Stomach (tissue), 8 donors: ENCODE measurements at regions not wholly inside any gene's neighbourhood (a gene's known extent, or its start where the extent isn't known, plus 50 kb on each side); places are given as distances from the start of the nearest gene placed in this dataset.
"Not testable (repeated sequence)": the region's sequence is repeated elsewhere in the genome, so short reads cannot be mapped to it uniquely, and the experiment has no call there.

Source experiments
- DNase-seq, 2 donors: peaks; one replicate each; pipeline versions ENCODE4 v3.0.0 to v3.0.0-alpha.2; 2013 to 2019
- H3K27ac ChIP-seq, 5 donors: fragments of 200-600 bp in 4 of 5; sonication (generic) in 4 of 5; one replicate each; pipeline ENCODE4 v1.5.1; 2013 to 2019; ENCODE audit warnings: mild to moderate bottlenecking in 1 of 5, moderate library complexity in 1 of 5
- H3K27me3 ChIP-seq, 3 donors: fragments of 200-600 bp; sonication (generic); one replicate each; pipeline ENCODE4 v1.5.1; 2017 to 2019; ENCODE audit warnings: mixed run types in 1 of 3
- H3K36me3 ChIP-seq, 4 donors: fragments of 200-600 bp; sonication (generic); 1 replicate in 3 of 4; 2 replicates in 1 of 4; pipeline ENCODE4 v1.5.1; 2016 to 2019
- H3K4me1 ChIP-seq, 4 donors: fragments of 200-600 bp; sonication (generic); one replicate each; pipeline ENCODE4 v1.5.1; 2016 to 2019
- H3K4me3 ChIP-seq, 4 donors: fragments of 200-600 bp; sonication (generic) in 3 of 4; one replicate each; pipeline ENCODE4 v1.5.1; 2016 to 2019; ENCODE audit warnings: mild to moderate bottlenecking in 1 of 4
- H3K9me3 ChIP-seq, 4 donors: fragments of 200-600 bp; sonication (generic); one replicate each; pipeline ENCODE4 v1.5.1; 2016 to 2019
- EP300 ChIP-seq: sonication (generic); formaldehyde crosslinking; IDR thresholded peaks from one replicate; pipeline ENCODE4 v1.6.1; 2017; ENCODE audit warnings: antibody characterized with exemption
- POLR2A ChIP-seq, 4 donors: fragments of 450-650 bp; IDR thresholded peaks; one replicate each; pipeline ENCODE4 v1.6.1; 2016; ENCODE audit warnings: antibody characterized with exemption in 4 of 4, control low read depth in 2 of 4, mild to moderate bottlenecking in 1 of 4, moderate library complexity in 1 of 4
- POLR2AphosphoS5 ChIP-seq, 3 donors: sonication (generic); formaldehyde crosslinking; IDR thresholded peaks; one replicate each; pipeline ENCODE4 v1.6.1; 2016; ENCODE audit warnings: antibody characterized with exemption in 3 of 3
- WGBS, 5 donors: extraction: QIAGEN DNeasy Blood & Tissue Kit in 3 of 5; methylation state at CpG; one replicate each; pipeline versions ENCODE4 v1.1.5 to v1.1.7; 2013 to 2018; 5-methylcytosine and 5-hydroxymethylcytosine counted together
- intact Hi-C: fragments of 100-400 bp; cut with DNase I; formaldehyde crosslinking; loops from one replicate; pipeline ENCODE4 v1.15.1; 2023; ENCODE audit warnings: low total_unique reads
- TF ChIP-seq, protein P1 (sequence below), 7 experiments: fragments of 450-650 bp in 4 of 7; fragments of 200-600 bp in 3 of 7; sonication (generic) in 3 of 7; IDR thresholded peaks; one replicate each; pipeline ENCODE4 v1.5.1; 2016 to 2019; ENCODE audit warnings: antibody characterized with exemption in 7 of 7, control low read depth in 2 of 7, mild to moderate bottlenecking in 1 of 7
- donor health status: healthy with polysubstance abuse.
- donor health status: Bipolar disorder and iron deficiency.
- donor health status: healthy.

DNA sequence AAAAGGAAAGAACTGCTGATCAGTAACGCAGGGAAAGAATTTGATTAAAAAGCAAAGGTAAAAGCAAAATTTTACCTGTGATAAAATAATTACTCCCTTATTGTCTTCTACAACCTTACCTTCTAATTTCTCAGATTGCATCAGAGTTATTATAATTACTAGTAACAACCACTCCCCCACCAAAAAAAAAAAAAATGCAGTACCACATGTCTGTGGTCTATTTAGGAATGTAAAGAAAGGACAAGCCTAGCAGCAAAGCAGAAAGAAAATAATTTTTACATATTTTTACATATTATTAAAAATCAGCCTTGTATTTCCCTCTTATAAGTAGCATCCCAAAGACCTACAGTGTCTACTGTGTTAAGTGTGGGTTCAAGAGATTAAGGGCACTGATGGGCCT is 430.4 kb downstream of the TFEC start:
- H3K36me3 ChIP-seq: no peaks in the 10 kb centered on the region
- H3K9me3 ChIP-seq: peaks cover 0 to 15% (median 6%) of the 10 kb centered on the region in 4 donors
- no peak overlapping the region for H3K4me3 ChIP-seq
- H3K27ac ChIP-seq: no peak overlapping the region
- DNase-seq: no peak
- 85 to 96% (median 89%) methylated on average over 1 of the region's 1 CpG for WGBS, 5 donors
- no peaks in the 10 kb centered on the region for H3K4me1 ChIP-seq
- no peak for TF ChIP-seq EP300
- TF ChIP-seq, protein P1, sequence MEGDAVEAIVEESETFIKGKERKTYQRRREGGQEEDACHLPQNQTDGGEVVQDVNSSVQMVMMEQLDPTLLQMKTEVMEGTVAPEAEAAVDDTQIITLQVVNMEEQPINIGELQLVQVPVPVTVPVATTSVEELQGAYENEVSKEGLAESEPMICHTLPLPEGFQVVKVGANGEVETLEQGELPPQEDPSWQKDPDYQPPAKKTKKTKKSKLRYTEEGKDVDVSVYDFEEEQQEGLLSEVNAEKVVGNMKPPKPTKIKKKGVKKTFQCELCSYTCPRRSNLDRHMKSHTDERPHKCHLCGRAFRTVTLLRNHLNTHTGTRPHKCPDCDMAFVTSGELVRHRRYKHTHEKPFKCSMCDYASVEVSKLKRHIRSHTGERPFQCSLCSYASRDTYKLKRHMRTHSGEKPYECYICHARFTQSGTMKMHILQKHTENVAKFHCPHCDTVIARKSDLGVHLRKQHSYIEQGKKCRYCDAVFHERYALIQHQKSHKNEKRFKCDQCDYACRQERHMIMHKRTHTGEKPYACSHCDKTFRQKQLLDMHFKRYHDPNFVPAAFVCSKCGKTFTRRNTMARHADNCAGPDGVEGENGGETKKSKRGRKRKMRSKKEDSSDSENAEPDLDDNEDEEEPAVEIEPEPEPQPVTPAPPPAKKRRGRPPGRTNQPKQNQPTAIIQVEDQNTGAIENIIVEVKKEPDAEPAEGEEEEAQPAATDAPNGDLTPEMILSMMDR (IDR thresholded peaks at IDR 0.05): no peak
- TF ChIP-seq POLR2AphosphoS5 (IDR thresholded peaks at IDR 0.05): no peak
- no peak for TF ChIP-seq POLR2A (IDR thresholded peaks at IDR 0.05)
- intact Hi-C loops: no loop called here
- no peaks in the 10 kb centered on the region for H3K27me3 ChIP-seq

DNA sequence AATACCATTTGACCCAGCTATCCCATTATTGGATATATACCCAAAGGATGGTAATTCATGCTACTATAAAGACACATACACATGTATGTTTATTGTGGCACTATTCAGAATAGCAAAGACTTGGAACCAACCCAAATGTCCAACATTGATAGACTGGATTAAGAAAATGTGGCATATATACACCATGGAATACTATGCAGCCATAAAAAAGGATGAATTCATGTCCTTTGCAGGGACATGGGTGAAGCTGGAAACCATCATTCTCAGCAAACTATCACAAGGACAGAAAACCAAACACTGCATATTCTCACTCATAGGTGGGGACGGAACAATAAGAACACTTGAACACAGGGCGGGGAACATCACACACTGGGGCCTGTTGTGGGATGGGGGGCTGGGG is 431.4 kb downstream of the TFEC start:
- H3K4me3 ChIP-seq, H3K27ac ChIP-seq, H3K36me3 ChIP-seq, H3K27me3 ChIP-seq, H3K4me1 ChIP-seq, intact Hi-C loops, DNase-seq: not testable (repeated sequence)
- H3K9me3 ChIP-seq: peaks cover 0 to 17% (median 6%) of the 10 kb centered on the region in 4 donors
- WGBS, 5 donors: 82 to 96% (median 95%) methylated on average over 2 of the region's 2 CpGs

DNA sequence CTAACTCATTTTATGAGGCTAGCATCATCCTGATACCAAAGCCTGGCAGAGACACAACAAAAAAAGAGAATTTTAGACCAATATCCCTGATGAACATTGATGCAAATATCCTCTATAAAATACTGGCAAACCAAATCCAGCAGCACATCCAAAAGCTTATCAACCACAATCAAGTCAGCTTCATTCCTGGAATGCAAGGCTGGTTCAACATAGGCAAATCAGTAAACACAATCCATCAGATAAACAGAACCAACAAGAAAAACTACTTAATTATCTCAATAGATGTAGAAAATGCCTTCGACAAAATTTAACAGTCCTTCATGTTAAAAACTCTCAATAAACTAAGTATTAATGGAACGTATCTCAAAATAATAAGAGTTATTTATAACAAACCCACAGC is 433.3 kb downstream of the TFEC start:
- DNase-seq, H3K4me3 ChIP-seq, H3K27ac ChIP-seq, intact Hi-C loops, H3K27me3 ChIP-seq, H3K36me3 ChIP-seq, H3K4me1 ChIP-seq: not testable (repeated sequence)
- H3K9me3 ChIP-seq: peaks cover 0 to 23% (median 8%) of the 10 kb centered on the region in 4 donors
- 90 to 93% (median 93%) methylated on average over 2 of the region's 2 CpGs for WGBS, 5 donors

DNA sequence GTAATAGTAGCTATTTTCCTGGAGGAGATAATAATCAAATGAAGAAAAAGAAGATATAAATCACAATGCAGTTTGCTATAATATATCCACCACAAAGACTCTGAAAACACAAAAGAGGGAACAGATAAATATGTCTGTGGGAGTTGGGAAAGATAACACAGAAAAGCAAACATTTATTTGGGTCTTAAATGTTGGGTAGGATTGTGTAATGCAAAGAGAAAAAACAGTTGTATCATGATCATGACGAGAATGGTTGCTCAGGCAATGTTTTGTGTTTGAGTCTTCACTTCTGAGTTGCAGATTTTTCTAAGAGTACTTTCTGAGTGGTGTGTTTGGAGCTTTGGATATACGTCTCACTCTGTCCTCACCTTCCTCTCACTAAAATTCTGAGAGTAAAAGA is 437.5 kb downstream of the TFEC start:
- Histone ChIP-seq H3K4me1 (no peaks in the 10 kb centered on the region), H3K27me3 (no peaks in the 10 kb centered on the region), H3K9me3 (peaks cover 0 to 22% (median 8%) of the 10 kb centered on the region in 4 donors), H3K36me3 (no peaks in the 10 kb centered on the region), H3K4me3 (no peak overlapping the region), H3K27ac (no peak overlapping the region)
- no peak for TF ChIP-seq POLR2A (IDR thresholded peaks at IDR 0.05)
- no peak for TF ChIP-seq EP300
- no peak for TF ChIP-seq POLR2AphosphoS5 (IDR thresholded peaks at IDR 0.05)
- TF ChIP-seq, protein P1 (IDR thresholded peaks at IDR 0.05): no peak
- WGBS, 5 donors: 56 to 62% (median 59%) methylated on average over 2 of the region's 2 CpGs
- no peak for DNase-seq
- intact Hi-C loops: no loop called here

DNA sequence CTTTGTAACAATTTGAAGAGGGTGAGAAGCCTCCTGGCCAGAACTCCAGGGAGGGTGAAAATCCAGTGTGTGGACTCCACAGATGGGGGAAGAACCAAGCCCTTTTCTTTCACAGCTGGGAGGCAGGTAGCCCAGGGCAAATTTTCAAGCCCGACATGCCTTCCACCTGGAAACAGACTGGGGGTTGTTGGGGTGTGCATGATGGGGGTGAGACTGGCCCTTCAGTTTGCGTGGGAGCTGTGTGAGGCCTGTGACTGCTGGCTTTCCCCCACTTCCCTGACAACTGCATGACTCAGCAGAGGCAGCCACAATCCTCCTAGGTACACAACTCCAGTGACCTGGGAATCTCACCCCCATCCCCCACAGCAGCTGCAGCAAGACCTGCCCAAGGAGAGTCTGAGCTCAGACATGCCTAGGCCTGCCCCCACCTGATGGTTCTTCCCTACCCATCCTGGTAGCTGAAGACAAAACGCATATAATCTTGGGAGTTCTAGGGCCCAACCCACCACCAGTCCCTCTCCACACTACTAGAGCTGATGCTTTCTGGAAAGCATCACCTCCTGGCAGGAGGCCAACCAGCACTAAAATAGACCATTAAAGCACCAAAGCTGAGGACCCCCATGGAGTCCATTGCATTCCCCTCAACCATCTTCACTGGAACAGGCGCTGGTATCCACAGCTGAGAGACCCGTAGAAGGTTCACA is 445.4 kb downstream of the TFEC start:
- no peak overlapping the region for H3K27ac ChIP-seq
- no peaks in the 10 kb centered on the region for H3K36me3 ChIP-seq
- DNase-seq: no peak
- H3K4me1 ChIP-seq: no peaks in the 10 kb centered on the region
- 90 to 98% (median 96%) methylated on average over 5 of the region's 5 CpGs for WGBS, 5 donors
- H3K9me3 ChIP-seq: no peaks in the 10 kb centered on the region
- H3K27me3 ChIP-seq: no peaks in the 10 kb centered on the region
- TF ChIP-seq POLR2AphosphoS5 (IDR thresholded peaks at IDR 0.05): no peak
- no peak for TF ChIP-seq EP300
- no peak overlapping the region for H3K4me3 ChIP-seq
- intact Hi-C loops: no loop called here

DNA sequence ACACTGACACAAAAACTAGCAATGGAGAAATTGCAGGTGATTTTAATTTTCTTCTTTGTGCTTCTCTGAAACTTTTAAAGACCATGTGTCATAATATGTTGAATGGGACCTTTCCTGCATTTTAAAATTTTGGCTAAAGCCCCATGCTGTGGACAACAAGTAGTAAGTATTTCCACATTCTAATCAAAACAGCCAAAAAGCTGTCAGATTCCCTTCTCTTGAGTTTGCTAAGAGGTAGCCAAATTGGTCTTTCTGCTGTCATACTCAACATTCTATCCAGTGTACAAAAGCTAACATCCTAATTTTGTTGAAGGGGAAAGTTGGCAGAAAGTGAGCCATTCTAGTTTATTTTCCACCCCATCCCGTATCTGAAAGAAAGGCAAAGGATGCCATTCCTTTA is 447.6 kb downstream of the TFEC start:
- TF ChIP-seq POLR2AphosphoS5 (IDR thresholded peaks at IDR 0.05): no peak
- TF ChIP-seq POLR2A (IDR thresholded peaks at IDR 0.05): no peak
- TF ChIP-seq, protein P1 (IDR thresholded peaks at IDR 0.05): no peak
- no peak for TF ChIP-seq EP300
- H3K4me1 ChIP-seq: no peaks in the 10 kb centered on the region
- no peak overlapping the region for H3K4me3 ChIP-seq
- no peaks in the 10 kb centered on the region for H3K36me3 ChIP-seq
- H3K27ac ChIP-seq: no peak overlapping the region
- H3K9me3 ChIP-seq: no peaks in the 10 kb centered on the region
- DNase-seq: no peak
- H3K27me3 ChIP-seq: no peaks in the 10 kb centered on the region
- WGBS, 5 donors: 53 to 81% (median 73%) methylated on average over 1 of the region's 1 CpG
- intact Hi-C loops: no loop called here
